ENCODE measurements at regions not wholly inside any gene's neighbourhood (a gene's known extent, or its start where the extent isn't known, plus 50 kb on each side); places are given as distances from the start of the nearest gene placed in this dataset.
"Not testable (repeated sequence)": the region's sequence is repeated elsewhere in the genome, so short reads cannot be mapped to it uniquely, and the experiment has no call there.

- Mint-ChIP-seq H3K27me3 (no peaks in the 10 kb centered on the region), H3K27ac (no peak overlapping the region), H3K9me3 (peaks cover 21% of the 10 kb centered on the region), H3K4me3 (no peak overlapping the region), H3K4me1 (ENCODE audit: low read depth) (no peaks in the 10 kb centered on the region), H3K36me3 (ENCODE audit: low read depth) (no peaks in the 10 kb centered on the region)
- intact Hi-C loops (cut with micrococcal nuclease), result no loop called here
These were observed 244.9 kb downstream of the SEMA3D start for GRCh38 chr7:84941936-84942335.

- Mint-ChIP-seq H3K4me3 (no peak overlapping the region), H3K9me3 (peaks cover 21% of the 10 kb centered on the region), H3K4me1 (ENCODE audit: low read depth) (no peaks in the 10 kb centered on the region), H3K27ac (no peak overlapping the region), H3K36me3 (ENCODE audit: low read depth) (no peaks in the 10 kb centered on the region), H3K27me3 (no peaks in the 10 kb centered on the region)
- intact Hi-C loops (cut with micrococcal nuclease), result no loop called here
These were observed 245.6 kb downstream of the SEMA3D start for GRCh38 chr7:84941291-84941690.

- intact Hi-C loops (cut with micrococcal nuclease), result no loop called here
- H3K4me1 Mint-ChIP-seq (ENCODE audit: low read depth), result no peaks in the 10 kb centered on the region
- H3K27me3 Mint-ChIP-seq, result no peaks in the 10 kb centered on the region
- H3K9me3 Mint-ChIP-seq, result peaks cover 22% of the 10 kb centered on the region
- no peak overlapping the region for H3K27ac Mint-ChIP-seq
- H3K4me3 Mint-ChIP-seq, result no peak overlapping the region
- H3K36me3 Mint-ChIP-seq (ENCODE audit: low read depth), result no peaks in the 10 kb centered on the region
These were observed 247.0 kb downstream of the SEMA3D start for GRCh38 chr7:84939888-84940287.

GRCh38 chr7:84939442-84939841 is 247.4 kb downstream of the SEMA3D start:
- Mint-ChIP-seq H3K4me1 (ENCODE audit: low read depth) (no peaks in the 10 kb centered on the region), H3K36me3 (ENCODE audit: low read depth) (no peaks in the 10 kb centered on the region), H3K27me3 (no peaks in the 10 kb centered on the region), H3K27ac (no peak overlapping the region), H3K9me3 (peaks cover 26% of the 10 kb centered on the region), H3K4me3 (no peak overlapping the region)
- intact Hi-C loops (cut with micrococcal nuclease), result no loop called here

GRCh38 chr7:84924353-84924752 is 262.5 kb downstream of the SEMA3D start:
- Mint-ChIP-seq H3K9me3 (peaks cover 18% of the 10 kb centered on the region), H3K27me3 (no peaks in the 10 kb centered on the region), H3K27ac (no peak overlapping the region), H3K4me3 (no peak overlapping the region), H3K36me3 (ENCODE audit: low read depth) (no peaks in the 10 kb centered on the region), H3K4me1 (ENCODE audit: low read depth) (no peaks in the 10 kb centered on the region)
- intact Hi-C loops (cut with micrococcal nuclease), result no loop called here

- Mint-ChIP-seq H3K9me3 (peaks cover 28% of the 10 kb centered on the region), H3K27ac (no peak overlapping the region), H3K36me3 (ENCODE audit: low read depth) (no peaks in the 10 kb centered on the region), H3K4me3 (no peak overlapping the region), H3K27me3 (no peaks in the 10 kb centered on the region), H3K4me1 (ENCODE audit: low read depth) (no peaks in the 10 kb centered on the region)
- intact Hi-C loops (cut with micrococcal nuclease), result no loop called here
These were observed 263.5 kb downstream of the SEMA3D start for GRCh38 chr7:84923348-84923747.

GRCh38 chr7:84921154-84921553 is 265.7 kb downstream of the SEMA3D start:
- Mint-ChIP-seq H3K4me1 (ENCODE audit: low read depth) (no peaks in the 10 kb centered on the region), H3K9me3 (peaks cover 29% of the 10 kb centered on the region), H3K36me3 (ENCODE audit: low read depth) (no peaks in the 10 kb centered on the region), H3K4me3 (no peak overlapping the region), H3K27me3 (no peaks in the 10 kb centered on the region), H3K27ac (no peak overlapping the region)
- intact Hi-C loops (cut with micrococcal nuclease), result no loop called here

GRCh38 chr7:84916973-84917372 is 269.9 kb downstream of the SEMA3D start:
- H3K27me3 Mint-ChIP-seq; H3K4me3 Mint-ChIP-seq; H3K36me3 Mint-ChIP-seq (ENCODE audit: low read depth); intact Hi-C loops (cut with micrococcal nuclease); H3K27ac Mint-ChIP-seq; H3K4me1 Mint-ChIP-seq (ENCODE audit: low read depth): not testable (repeated sequence)
- H3K9me3 Mint-ChIP-seq, result peaks cover 29% of the 10 kb centered on the region

GRCh38 chr7:84916161-84916560 is 270.7 kb downstream of the SEMA3D start:
- H3K27ac Mint-ChIP-seq, result no peak overlapping the region
- no peak overlapping the region for H3K4me3 Mint-ChIP-seq
- no peaks in the 10 kb centered on the region for H3K36me3 Mint-ChIP-seq (ENCODE audit: low read depth)
- intact Hi-C loops (cut with micrococcal nuclease), result no loop called here
- H3K27me3 Mint-ChIP-seq, result no peaks in the 10 kb centered on the region
- no peaks in the 10 kb centered on the region for H3K4me1 Mint-ChIP-seq (ENCODE audit: low read depth)
- peaks cover 29% of the 10 kb centered on the region for H3K9me3 Mint-ChIP-seq

GRCh38 chr7:84914598-84914997 is 272.3 kb downstream of the SEMA3D start:
- no peaks in the 10 kb centered on the region for H3K4me1 Mint-ChIP-seq (ENCODE audit: low read depth)
- no peak overlapping the region for H3K27ac Mint-ChIP-seq
- intact Hi-C loops (cut with micrococcal nuclease), result no loop called here
- no peaks in the 10 kb centered on the region for H3K36me3 Mint-ChIP-seq (ENCODE audit: low read depth)
- peaks cover 13% of the 10 kb centered on the region for H3K9me3 Mint-ChIP-seq
- H3K27me3 Mint-ChIP-seq, result no peaks in the 10 kb centered on the region
- no peak overlapping the region for H3K4me3 Mint-ChIP-seq

GRCh38 chr7:84913731-84914130 is 273.1 kb downstream of the SEMA3D start:
- Mint-ChIP-seq H3K4me1 (ENCODE audit: low read depth) (no peaks in the 10 kb centered on the region), H3K36me3 (ENCODE audit: low read depth) (no peaks in the 10 kb centered on the region), H3K4me3 (no peak overlapping the region), H3K27me3 (no peaks in the 10 kb centered on the region), H3K9me3 (peaks cover 4% of the 10 kb centered on the region), H3K27ac (no peak overlapping the region)
- intact Hi-C loops (cut with micrococcal nuclease), result no loop called here

- Mint-ChIP-seq H3K27me3 (no peaks in the 10 kb centered on the region), H3K9me3 (no peaks in the 10 kb centered on the region), H3K4me1 (ENCODE audit: low read depth) (no peaks in the 10 kb centered on the region), H3K4me3 (no peak overlapping the region), H3K36me3 (ENCODE audit: low read depth) (no peaks in the 10 kb centered on the region), H3K27ac (no peak overlapping the region)
- intact Hi-C loops (cut with micrococcal nuclease), result no loop called here
These were observed 273.7 kb downstream of the SEMA3D start for GRCh38 chr7:84912993-84913635.

GRCh38 chr7:84912537-84912936 is 274.3 kb downstream of the SEMA3D start:
- H3K27me3 Mint-ChIP-seq, result no peaks in the 10 kb centered on the region

GRCh38 chr7:84912018-84912417 is 274.8 kb downstream of the SEMA3D start:
- no peaks in the 10 kb centered on the region for H3K4me1 Mint-ChIP-seq (ENCODE audit: low read depth)
- no peaks in the 10 kb centered on the region for H3K27me3 Mint-ChIP-seq
- intact Hi-C loops (cut with micrococcal nuclease), result no loop called here
- H3K27ac Mint-ChIP-seq, result no peak overlapping the region
- H3K9me3 Mint-ChIP-seq, result no peaks in the 10 kb centered on the region
- H3K4me3 Mint-ChIP-seq, result no peak overlapping the region
- no peaks in the 10 kb centered on the region for H3K36me3 Mint-ChIP-seq (ENCODE audit: low read depth)

More at GRCh38 chr7:84912537-84912936, 274.3 kb downstream of the SEMA3D start:
- H3K27ac Mint-ChIP-seq, result no peak overlapping the region
- no peaks in the 10 kb centered on the region for H3K9me3 Mint-ChIP-seq
- no peak overlapping the region for H3K4me3 Mint-ChIP-seq
- H3K4me1 Mint-ChIP-seq (ENCODE audit: low read depth), result no peaks in the 10 kb centered on the region
- no peaks in the 10 kb centered on the region for H3K36me3 Mint-ChIP-seq (ENCODE audit: low read depth)
- intact Hi-C loops (cut with micrococcal nuclease), result no loop called here

- Mint-ChIP-seq H3K27me3 (no peaks in the 10 kb centered on the region), H3K9me3 (no peaks in the 10 kb centered on the region), H3K4me1 (ENCODE audit: low read depth) (no peaks in the 10 kb centered on the region), H3K4me3 (no peak overlapping the region), H3K36me3 (ENCODE audit: low read depth) (no peaks in the 10 kb centered on the region), H3K27ac (no peak overlapping the region)
- intact Hi-C loops (cut with micrococcal nuclease), result no loop called here
These were observed 275.8 kb downstream of the SEMA3D start for GRCh38 chr7:84911077-84911476.

Data from dendritic cell treated with granulocyte-macrophage colony-stimulating factor and Interleukin-4, amounts not matched to agents 40 ng/mL and 50 ng/mL, for 4 days (primary cell).